Lower leg skin (tissue), 3 donors: ENCODE measurements at regions not wholly inside any gene's neighbourhood (a gene's known extent, or its start where the extent isn't known, plus 50 kb on each side); places are given as distances from the start of the nearest gene placed in this dataset.

Experiments
- POLR2A ChIP-seq, 2 donors: fragments of 450-650 bp; IDR thresholded peaks; one replicate each; pipeline ENCODE4 v1.6.1; 2016 to 2017; ENCODE audit warnings: antibody characterized with exemption in 2 of 2, mild to moderate bottlenecking in 1 of 2, moderate library complexity in 1 of 2
- TF ChIP-seq, protein P1 (sequence below), 3 donors: fragments of 450-650 bp; IDR thresholded peaks; one replicate each; pipeline ENCODE4 v1.5.1; 2016; ENCODE audit warnings: antibody characterized with exemption in 3 of 3, mild to moderate bottlenecking in 3 of 3, moderate library complexity in 2 of 3

DNA sequence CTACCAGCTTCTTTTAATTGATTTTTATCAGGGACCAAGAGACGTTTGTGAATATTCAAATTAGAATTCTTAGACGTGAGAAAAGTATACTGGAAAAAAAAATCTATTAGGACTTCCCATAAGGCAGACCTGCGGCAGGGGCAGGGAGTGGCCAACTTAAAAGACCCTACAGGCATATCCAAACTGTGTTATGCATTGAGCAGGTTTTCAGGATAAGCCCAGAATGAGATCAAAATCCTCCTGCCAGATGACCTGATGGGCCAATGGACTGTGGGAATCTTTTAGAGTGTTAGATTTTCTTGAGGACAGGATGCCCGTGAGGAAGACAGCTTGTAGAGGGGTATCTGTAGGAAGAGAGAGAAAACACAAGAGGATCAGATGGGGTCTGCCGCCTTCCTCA lies 391.5 kb downstream of the CD83 start:
- TF ChIP-seq POLR2A (IDR thresholded peaks at IDR 0.05): no peak
- TF ChIP-seq, protein P1, sequence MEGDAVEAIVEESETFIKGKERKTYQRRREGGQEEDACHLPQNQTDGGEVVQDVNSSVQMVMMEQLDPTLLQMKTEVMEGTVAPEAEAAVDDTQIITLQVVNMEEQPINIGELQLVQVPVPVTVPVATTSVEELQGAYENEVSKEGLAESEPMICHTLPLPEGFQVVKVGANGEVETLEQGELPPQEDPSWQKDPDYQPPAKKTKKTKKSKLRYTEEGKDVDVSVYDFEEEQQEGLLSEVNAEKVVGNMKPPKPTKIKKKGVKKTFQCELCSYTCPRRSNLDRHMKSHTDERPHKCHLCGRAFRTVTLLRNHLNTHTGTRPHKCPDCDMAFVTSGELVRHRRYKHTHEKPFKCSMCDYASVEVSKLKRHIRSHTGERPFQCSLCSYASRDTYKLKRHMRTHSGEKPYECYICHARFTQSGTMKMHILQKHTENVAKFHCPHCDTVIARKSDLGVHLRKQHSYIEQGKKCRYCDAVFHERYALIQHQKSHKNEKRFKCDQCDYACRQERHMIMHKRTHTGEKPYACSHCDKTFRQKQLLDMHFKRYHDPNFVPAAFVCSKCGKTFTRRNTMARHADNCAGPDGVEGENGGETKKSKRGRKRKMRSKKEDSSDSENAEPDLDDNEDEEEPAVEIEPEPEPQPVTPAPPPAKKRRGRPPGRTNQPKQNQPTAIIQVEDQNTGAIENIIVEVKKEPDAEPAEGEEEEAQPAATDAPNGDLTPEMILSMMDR (IDR thresholded peaks at IDR 0.05): no peak
